ENCODE measurements at regions not wholly inside any gene's neighbourhood (a gene's known extent, or its start where the extent isn't known, plus 50 kb on each side); places are given as distances from the start of the nearest gene placed in this dataset.
"Not testable (repeated sequence)": the region's sequence is repeated elsewhere in the genome, so short reads cannot be mapped to it uniquely, and the experiment has no call there.

GRCh38 chr7:152538346-152539189 lies 102.8 kb upstream of the KMT2C start:
- TF ChIP-seq CTCF (IDR thresholded peaks at IDR 0.05); EP300 (IDR thresholded peaks at IDR 0.05; ENCODE audit: low read depth); POLR2A (IDR thresholded peaks at IDR 0.05): not testable (repeated sequence)

Measured in transverse colon (tissue), 3 donors.